ENCODE measurements at regions not wholly inside any gene's neighbourhood (a gene's known extent, or its start where the extent isn't known, plus 50 kb on each side); places are given as distances from the start of the nearest gene placed in this dataset.

- no peak for DNase-seq (ENCODE audit: low read depth)
- H3K4me3 ChIP-seq (ENCODE audit: low read depth, low read length): no peak overlapping the region
- no peak for TF ChIP-seq CTCF (conservative IDR thresholded peaks at IDR 0.05; ENCODE audit: low read depth, low read length)
Observed at GRCh38 chr18:29693334-29693733, 1349.2 kb downstream of the DSC3 start.

GRCh38 chr18:29681578-29681977, 1361.0 kb downstream of the DSC3 start:
- no peak for TF ChIP-seq CTCF (conservative IDR thresholded peaks at IDR 0.05; ENCODE audit: low read depth, low read length)
- H3K4me3 ChIP-seq (ENCODE audit: low read depth, low read length): no peak overlapping the region
- no peak for DNase-seq (ENCODE audit: low read depth)

GRCh38 chr18:29664278-29665036, 1378.1 kb downstream of the DSC3 start:
- no peak overlapping the region for H3K4me3 ChIP-seq (ENCODE audit: low read depth, low read length)
- no peak for TF ChIP-seq CTCF (conservative IDR thresholded peaks at IDR 0.05; ENCODE audit: low read depth, low read length)
- DNase-seq (ENCODE audit: low read depth): no peak

GRCh38 chr18:29661924-29662323, 1380.6 kb downstream of the DSC3 start:
- no peak for TF ChIP-seq CTCF (conservative IDR thresholded peaks at IDR 0.05; ENCODE audit: low read depth, low read length)
- DNase-seq (ENCODE audit: low read depth): no peak
- no peak overlapping the region for H3K4me3 ChIP-seq (ENCODE audit: low read depth, low read length)

- H3K4me3 ChIP-seq (ENCODE audit: low read depth, low read length): no peak overlapping the region
- no peak for DNase-seq (ENCODE audit: low read depth)
- TF ChIP-seq CTCF (conservative IDR thresholded peaks at IDR 0.05; ENCODE audit: low read depth, low read length): no peak
Observed at GRCh38 chr18:29660777-29661176, 1381.8 kb downstream of the DSC3 start.

GRCh38 chr18:29653671-29654215, 1388.8 kb downstream of the DSC3 start:
- no peak for TF ChIP-seq CTCF (conservative IDR thresholded peaks at IDR 0.05; ENCODE audit: low read depth, low read length)
- DNase-seq (ENCODE audit: low read depth): no peak
- no peak overlapping the region for H3K4me3 ChIP-seq (ENCODE audit: low read depth, low read length)

- no peak for DNase-seq (ENCODE audit: low read depth)
- no peak for TF ChIP-seq CTCF (conservative IDR thresholded peaks at IDR 0.05; ENCODE audit: low read depth, low read length)
- no peak overlapping the region for H3K4me3 ChIP-seq (ENCODE audit: low read depth, low read length)
Observed at GRCh38 chr18:29652797-29653196, 1389.7 kb downstream of the DSC3 start.
